Neural cell (in vitro differentiated cells): ENCODE measurements at regions not wholly inside any gene's neighbourhood (a gene's known extent, or its start where the extent isn't known, plus 50 kb on each side); places are given as distances from the start of the nearest gene placed in this dataset.

Experiments used
- H2AFZ ChIP-seq: fragments of 200-600, 300-800 bp; sonication (generic), shearing (Covaris generic); 2 replicates; pipeline ENCODE4 v1.6.0; 2014; ENCODE audit warnings: low read depth, mild to moderate bottlenecking, antibody characterized with exemption, low read length, moderate library complexity
- H3F3A ChIP-seq: fragments of 200-600 bp; shearing (Covaris generic); 2 replicates; pipeline ENCODE4 v1.6.1; 2016; ENCODE audit warnings: mild to moderate bottlenecking, moderate library complexity, mixed read lengths, antibody characterized with exemption, low read length; ENCODE audit not compliant: insufficient read depth, poor library complexity, severe bottlenecking
- H3K27ac ChIP-seq: fragments of 200-600, 300-800 bp; sonication (generic), shearing (Covaris generic); 2 replicates; pipeline ENCODE4 v1.5.1; 2014; ENCODE audit warnings: mild to moderate bottlenecking, low read length, moderate library complexity
- H3K27me3 ChIP-seq: fragments of 300-800, 200-600 bp; sonication (generic), shearing (Covaris generic); 2 replicates; pipeline ENCODE4 v1.6.0; 2014; ENCODE audit warnings: mild to moderate bottlenecking, low read depth, low read length, moderate library complexity; ENCODE audit not compliant: insufficient read depth
- H3K36me3 ChIP-seq: fragments of 300-800, 200-600 bp; sonication (generic), shearing (Covaris generic); 2 replicates; pipeline ENCODE4 v1.5.1; 2014; ENCODE audit warnings: mild to moderate bottlenecking, antibody characterized with exemption, low read length, moderate library complexity; ENCODE audit not compliant: insufficient read depth
- H3K4me2 ChIP-seq: fragments of 300-800, 200-600 bp; sonication (generic), shearing (Covaris generic); 2 replicates; pipeline ENCODE4 v1.6.0; 2014; ENCODE audit warnings: mild to moderate bottlenecking, low read length
- H3K4me3 ChIP-seq: fragments of 300-800, 200-600 bp; sonication (generic), shearing (Covaris generic); 2 replicates; pipeline ENCODE4 v1.5.1; 2014; ENCODE audit warnings: mild to moderate bottlenecking, low read length, moderate library complexity
- H3K79me2 ChIP-seq: fragments of 200-600 bp; shearing (Covaris generic); replicated peaks from 2 replicates; pipeline ENCODE4 v1.6.0; 2014; ENCODE audit warnings: mild to moderate bottlenecking, low read length, moderate library complexity; ENCODE audit not compliant: insufficient read depth
- H3K9ac ChIP-seq: fragments of 300-800, 200-600 bp; sonication (generic), shearing (Covaris generic); 2 replicates; pipeline ENCODE4 v1.6.1; 2016; ENCODE audit warnings: mild to moderate bottlenecking, low read length, mixed read lengths
- H3K9me2 ChIP-seq: fragments of 200-600 bp; shearing (Covaris generic); 2 replicates; pipeline ENCODE4 v1.6.1; 2016; ENCODE audit warnings: mild to moderate bottlenecking, low read length, mixed read lengths; ENCODE audit not compliant: insufficient read depth
- H3K9me3 ChIP-seq: fragments of 200-600, 300-800 bp; sonication (generic), shearing (Covaris generic); 2 replicates; pipeline ENCODE4 v1.6.1; 2016; ENCODE audit warnings: mild to moderate bottlenecking, mixed run types, low read length, moderate library complexity, mixed read lengths
- H4K20me1 ChIP-seq: fragments of 200-600 bp; shearing (Covaris generic); 2 replicates; pipeline ENCODE4 v1.6.1; 2016; ENCODE audit warnings: mild to moderate bottlenecking, mixed run types; ENCODE audit not compliant: insufficient read depth
- CTCF ChIP-seq: fragments of 450-650 bp; IDR thresholded peaks from 2 replicates; pipeline ENCODE4 v1.5.1; 2014; ENCODE audit warnings: antibody characterized with exemption, mild to moderate bottlenecking, moderate library complexity; ENCODE audit not compliant: poor library complexity, severe bottlenecking
- EP300 ChIP-seq: fragments of 450-650 bp; conservative IDR thresholded peaks from 2 replicates; pipeline ENCODE4 v1.6.1; 2014; ENCODE audit warnings: antibody characterized with exemption, mild to moderate bottlenecking, moderate library complexity; ENCODE audit not compliant: poor library complexity, severe bottlenecking
- EZH2 ChIP-seq: fragments of 200-600, 300-800 bp; shearing (Covaris generic), sonication (generic); IDR thresholded peaks from 2 replicates; pipeline ENCODE4 v1.6.1; 2014; ENCODE audit warnings: antibody characterized with exemption, low read length, borderline replicate concordance, mild to moderate bottlenecking; ENCODE audit not compliant: insufficient read depth, poor library complexity, severe bottlenecking
- MXI1 ChIP-seq: fragments of 450-650 bp; conservative IDR thresholded peaks from 2 replicates; pipeline ENCODE4 v1.6.1; 2014; ENCODE audit warnings: antibody characterized with exemption, mild to moderate bottlenecking; ENCODE audit not compliant: poor library complexity, severe bottlenecking
- POLR2AphosphoS5 ChIP-seq: IDR thresholded peaks from 2 replicates; pipeline ENCODE4 v1.6.1; 2012
- RAD21 ChIP-seq: fragments of 450-650 bp; conservative IDR thresholded peaks from 2 replicates; pipeline ENCODE4 v1.6.1; 2014; ENCODE audit warnings: antibody characterized with exemption, mild to moderate bottlenecking, moderate library complexity
- REST ChIP-seq: IDR thresholded peaks from 2 replicates; pipeline ENCODE4 v1.6.1; 2012; ENCODE audit warnings: borderline replicate concordance
- SMC3 ChIP-seq: fragments of 450-650 bp; conservative IDR thresholded peaks from 2 replicates; pipeline ENCODE4 v1.6.1; 2014; ENCODE audit warnings: antibody characterized with exemption, mild to moderate bottlenecking, moderate library complexity; ENCODE audit not compliant: poor library complexity
- TAF1 ChIP-seq: IDR thresholded peaks from 2 replicates; pipeline ENCODE4 v1.6.1; 2012; ENCODE audit warnings: low read depth

- no peaks in the 10 kb centered on the region for H3K9me3 ChIP-seq
- no peaks in the 10 kb centered on the region for H3K79me2 ChIP-seq
- H3K36me3 ChIP-seq: no peaks in the 10 kb centered on the region
- H4K20me1 ChIP-seq: no peaks in the 10 kb centered on the region
- no peak overlapping the region for H3K4me3 ChIP-seq
- no peaks in the 10 kb centered on the region for H3K9me2 ChIP-seq
- H3K9ac ChIP-seq: no peak overlapping the region
- H3K27ac ChIP-seq: no peak overlapping the region
- H3K4me2 ChIP-seq: no peak overlapping the region
- no peaks in the 10 kb centered on the region for H3F3A ChIP-seq
- H2AFZ ChIP-seq: no peak overlapping the region
- no peaks in the 10 kb centered on the region for H3K27me3 ChIP-seq
- no peak for TF ChIP-seq CTCF
- TF ChIP-seq RAD21: no peak
- no peak for TF ChIP-seq SMC3
- TF ChIP-seq POLR2AphosphoS5: no peak
- TF ChIP-seq EZH2: no peak
- no peak for TF ChIP-seq REST
- TF ChIP-seq MXI1: no peak
- no peak for TF ChIP-seq EP300
- TF ChIP-seq TAF1: no peak
Observed at GRCh38 chr9:103126494-103126893, 131.4 kb downstream of the CYLC2 start.

GRCh38 chr9:103139891-103140290, 144.8 kb downstream of the CYLC2 start:
- Histone ChIP-seq H3K4me3 (no peak overlapping the region), H3F3A (no peaks in the 10 kb centered on the region), H3K27me3 (no peaks in the 10 kb centered on the region), H3K9ac (no peak overlapping the region), H3K9me2 (no peaks in the 10 kb centered on the region), H3K79me2 (no peaks in the 10 kb centered on the region), H3K9me3 (no peaks in the 10 kb centered on the region), H3K36me3 (no peaks in the 10 kb centered on the region), H3K4me2 (no peak overlapping the region), H4K20me1 (no peaks in the 10 kb centered on the region), H3K27ac (no peak overlapping the region), H2AFZ (no peak overlapping the region)
- TF ChIP-seq TAF1 (no peak), EZH2 (no peak), POLR2AphosphoS5 (no peak), SMC3 (no peak), CTCF (no peak), RAD21 (no peak), MXI1 (no peak), EP300 (no peak), REST (no peak)
